Activated CD8-positive, alpha-beta memory T cell treated with anti-CD3 and anti-CD28 coated beads, Interleukin-2, amount 50 U/mL, for 24 hours (primary cell): ENCODE measurements at regions not wholly inside any gene's neighbourhood (a gene's known extent, or its start where the extent isn't known, plus 50 kb on each side); places are given as distances from the start of the nearest gene placed in this dataset.

ENCODE experiments used
- DNase-seq: peaks from one replicate; pipeline ENCODE4 v3.0.0-alpha.2; 2020; ENCODE audit errors: extremely low read depth

GRCh38 chr13:78334059-78334458 is 269.3 kb downstream of the POU4F1 start:
- DNase-seq, result no peak

GRCh38 chr13:78326633-78327032 is 276.7 kb downstream of the POU4F1 start:
- no peak for DNase-seq

- DNase-seq, result no peak
Observed at GRCh38 chr13:78325585-78325984, 277.8 kb downstream of the POU4F1 start.

GRCh38 chr13:78323848-78324247 is 279.5 kb downstream of the POU4F1 start:
- DNase-seq, result no peak

- DNase-seq, result no peak
Observed at GRCh38 chr13:78323040-78323439, 280.3 kb downstream of the POU4F1 start.

- no peak for DNase-seq
Observed at GRCh38 chr13:78319101-78319627, 284.2 kb downstream of the POU4F1 start.

GRCh38 chr13:78317030-78317429 is 286.3 kb downstream of the POU4F1 start:
- no peak for DNase-seq

- DNase-seq, result no peak
Observed at GRCh38 chr13:78309497-78310180, 293.7 kb downstream of the POU4F1 start.

GRCh38 chr13:78306519-78307206 is 296.7 kb downstream of the POU4F1 start:
- DNase-seq, result no peak

GRCh38 chr13:78305171-78305570 is 298.2 kb downstream of the POU4F1 start:
- no peak for DNase-seq

GRCh38 chr13:78299832-78300623 is 303.3 kb downstream of the POU4F1 start:
- no peak for DNase-seq

GRCh38 chr13:78298657-78299056 is 304.7 kb downstream of the POU4F1 start:
- DNase-seq, result no peak

GRCh38 chr13:78286748-78287147 is 316.6 kb downstream of the POU4F1 start:
- no peak for DNase-seq

GRCh38 chr13:78265098-78265497 is 338.3 kb downstream of the POU4F1 start:
- no peak for DNase-seq

- DNase-seq, result no peak
Observed at GRCh38 chr13:78258304-78258703, 339.7 kb upstream of the EDNRB start.

GRCh38 chr13:78256484-78256883 is 337.9 kb upstream of the EDNRB start:
- no peak for DNase-seq

- DNase-seq, result no peak
Observed at GRCh38 chr13:78254113-78254512, 335.5 kb upstream of the EDNRB start.

- no peak for DNase-seq
Observed at GRCh38 chr13:78247362-78247761, 328.7 kb upstream of the EDNRB start.

GRCh38 chr13:78241278-78241919 is 322.8 kb upstream of the EDNRB start:
- no peak for DNase-seq

- DNase-seq, result no peak
Observed at GRCh38 chr13:78239714-78240113, 321.1 kb upstream of the EDNRB start.

GRCh38 chr13:78238911-78239310 is 320.3 kb upstream of the EDNRB start:
- no peak for DNase-seq

GRCh38 chr13:78228940-78229339 is 310.3 kb upstream of the EDNRB start:
- DNase-seq, result no peak
